SK-N-SH (cell line): ENCODE measurements at regions not wholly inside any gene's neighbourhood (a gene's known extent, or its start where the extent isn't known, plus 50 kb on each side); places are given as distances from the start of the nearest gene placed in this dataset.

ENCODE experiments used
- CTCF ChIA-PET: fragments of 300-600, 350-600 bp; formaldehyde crosslinking; extraction: SDS; loops from one replicate; lab custom pipeline; 2021; lab: Yijun Ruan, JAX
- POLR2A ChIA-PET: fragments of 350-600 bp; sonication (Branson Sonifier 250); formaldehyde crosslinking; extraction: SDS; loops from one replicate; lab custom pipeline; 2020; ENCODE audit warnings: antibody characterized with exemption, inconsistent platforms; lab: Yijun Ruan, JAX
- DNase-seq: peaks from one replicate; pipeline ENCODE4 v3.0.0; 2012
- H2AFZ ChIP-seq: fragments of 200-600 bp; sonication (generic); 2 replicates; pipeline ENCODE4 v1.8.1; 2016; ENCODE audit warnings: antibody characterized with exemption, mild to moderate bottlenecking, low read depth
- H3F3A ChIP-seq: fragments of 200-600 bp; sonication (generic); replicated peaks from 2 replicates; pipeline ENCODE3; 2016; ENCODE audit warnings: antibody characterized with exemption, mild to moderate bottlenecking; ENCODE audit not compliant: insufficient read depth
- H3K27ac ChIP-seq, 2 experiments: fragments of 200-500 bp in 1 of 2; fragments of 200-600 bp in 1 of 2; sonication (Bioruptor generic) in 1 of 2; sonication (generic), shearing (Covaris generic) in 1 of 2; 2 replicates each; pipeline versions ENCODE4 v1.5.1 to v1.6.1; 2014 to 2016; ENCODE audit warnings: low read depth in 2 of 2, inconsistent platforms in 1 of 2, low read length in 1 of 2, mild to moderate bottlenecking in 1 of 2, mixed read lengths in 1 of 2
- H3K27me3 ChIP-seq: fragments of 200-600 bp; sonication (generic), shearing (Covaris generic); 2 replicates; pipeline ENCODE4 v1.6.1; 2016; ENCODE audit warnings: mixed run types; ENCODE audit not compliant: insufficient read depth
- H3K36me3 ChIP-seq, 2 experiments: fragments of 200-500 bp in 1 of 2; fragments of 200-600 bp in 1 of 2; sonication (Bioruptor generic) in 1 of 2; sonication (generic) in 1 of 2; replicated peaks in 1 of 2; 2 replicates each; pipeline versions ENCODE3 to v1.5.1; 2014 to 2016; ENCODE audit warnings: low read length in 1 of 2, mild to moderate bottlenecking in 1 of 2; ENCODE audit not compliant: insufficient read depth in 2 of 2, control insufficient read depth in 1 of 2
- H3K4me1 ChIP-seq, 2 experiments: fragments of 200-500 bp in 1 of 2; fragments of 200-600 bp in 1 of 2; sonication (Bioruptor generic) in 1 of 2; sonication (generic), shearing (Covaris generic) in 1 of 2; 2 replicates each; pipeline versions ENCODE4 v1.5.1 to v1.6.1; 2014 to 2016; ENCODE audit warnings: low read depth in 1 of 2, low read length in 1 of 2, mixed run types in 1 of 2; ENCODE audit not compliant: insufficient read depth in 2 of 2, control insufficient read depth in 1 of 2
- H3K4me2 ChIP-seq: fragments of 200-600 bp; sonication (generic), shearing (Covaris generic); 2 replicates; pipeline ENCODE4 v1.6.1; 2017; ENCODE audit warnings: mixed run types
- H3K4me3 ChIP-seq, 2 experiments: fragments of 200-500 bp in 1 of 2; fragments of 200-600 bp in 1 of 2; sonication (Bioruptor generic) in 1 of 2; sonication (generic), shearing (Covaris generic) in 1 of 2; 2 replicates each; pipeline versions ENCODE4 v1.5.1 to v1.8.1; 2014 to 2016; ENCODE audit warnings: low read depth in 2 of 2, inconsistent platforms in 1 of 2, low read length in 1 of 2, mild to moderate bottlenecking in 1 of 2, mixed read lengths in 1 of 2, moderate library complexity in 1 of 2
- H3K79me2 ChIP-seq: fragments of 200-600 bp; sonication (generic); 2 replicates; pipeline ENCODE4 v1.8.1; 2017; ENCODE audit warnings: mild to moderate bottlenecking; ENCODE audit not compliant: insufficient read depth
- H3K9ac ChIP-seq: fragments of 200-600 bp; sonication (generic); 2 replicates; pipeline ENCODE4 v1.6.1; 2017; ENCODE audit warnings: mixed run types
- H3K9me2 ChIP-seq: fragments of 200-600 bp; sonication (generic); 2 replicates; pipeline ENCODE4 v1.6.1; 2017; ENCODE audit warnings: mixed run types
- H3K9me3 ChIP-seq: fragments of 200-600 bp; sonication (generic); 2 replicates; pipeline ENCODE4 v1.6.1; 2017; ENCODE audit warnings: mixed run types, mild to moderate bottlenecking, moderate library complexity
- H4K20me1 ChIP-seq: fragments of 200-600 bp; sonication (generic); 2 replicates; pipeline ENCODE4 v1.6.1; 2017; ENCODE audit warnings: mild to moderate bottlenecking, mixed run types; ENCODE audit not compliant: insufficient read depth
- EP300 ChIP-seq, 2 experiments: IDR thresholded peaks; 2 replicates each; pipeline versions ENCODE4 v1.4.0 to v1.6.1; 2012; ENCODE audit warnings: borderline replicate concordance in 1 of 2, low read depth in 1 of 2, low read length in 1 of 2
- EZH2phosphoT487 ChIP-seq: fragments of 200-600 bp; sonication (generic); IDR thresholded peaks from 2 replicates; pipeline ENCODE4 v1.6.1; 2017; ENCODE audit warnings: low read depth, mixed run types, mild to moderate bottlenecking, antibody characterized with exemption, moderate library complexity, borderline replicate concordance
- FOXJ3 ChIP-seq: sonication (generic); formaldehyde crosslinking; IDR thresholded peaks from 2 replicates; pipeline ENCODE4 v1.5.1; 2020; ENCODE audit warnings: mild to moderate bottlenecking, missing genetic modification reagents
- FOXM1 ChIP-seq: IDR thresholded peaks from 2 replicates; pipeline ENCODE4 v1.4.0; 2012; ENCODE audit warnings: low read depth, mild to moderate bottlenecking
- GATA2 ChIP-seq: sonication (generic); formaldehyde crosslinking; IDR thresholded peaks from 2 replicates; pipeline ENCODE4 v1.5.0; 2020; ENCODE audit warnings: mild to moderate bottlenecking, missing genetic modification reagents
- IRF3 ChIP-seq: fragments of 150-350 bp; IDR thresholded peaks from 2 replicates; pipeline ENCODE4 v1.6.1; 2016; ENCODE audit warnings: mild to moderate bottlenecking, low read depth, low read length
- MAX ChIP-seq: IDR thresholded peaks from 2 replicates; pipeline ENCODE4 v1.4.0; 2012; ENCODE audit warnings: low read depth
- MEF2A ChIP-seq: IDR thresholded peaks from 2 replicates; pipeline ENCODE4 v1.4.0; 2012; ENCODE audit warnings: low read depth, borderline replicate concordance
- MXI1 ChIP-seq: IDR thresholded peaks from 2 replicates; pipeline ENCODE4 v1.6.1; 2012; ENCODE audit warnings: mild to moderate bottlenecking, low read depth, low read length, improper control_type of control experiment
- NFIC ChIP-seq: IDR thresholded peaks from 2 replicates; pipeline ENCODE4 v1.4.0; 2012; ENCODE audit warnings: borderline replicate concordance
- NRF1 ChIP-seq: IDR thresholded peaks from 2 replicates; pipeline ENCODE4 v1.6.1; 2012; ENCODE audit warnings: low read depth, mild to moderate bottlenecking, low read length
- PBX3 ChIP-seq: IDR thresholded peaks from 2 replicates; pipeline ENCODE4; 2012
- POLR2AphosphoS5 ChIP-seq: IDR thresholded peaks from 2 replicates; pipeline ENCODE4 v1.6.1; 2012; ENCODE audit warnings: low read depth, low read length
- RAD21 ChIP-seq: IDR thresholded peaks from 2 replicates; pipeline ENCODE4 v1.6.1; 2012; ENCODE audit warnings: mild to moderate bottlenecking, low read length
- RCOR1 ChIP-seq: fragments of 150-350 bp; IDR thresholded peaks from 2 replicates; pipeline ENCODE4 v1.6.1; 2017; ENCODE audit warnings: antibody characterized with exemption, low read length
- SIN3A ChIP-seq: IDR thresholded peaks from 2 replicates; pipeline ENCODE4 v1.6.1; 2012; ENCODE audit warnings: low read depth, mild to moderate bottlenecking, low read length, moderate library complexity, borderline replicate concordance
- SMC3 ChIP-seq: IDR thresholded peaks from 2 replicates; pipeline ENCODE4 v1.6.1; 2012; ENCODE audit warnings: low read depth, low read length, improper control_type of control experiment
- TAF1 ChIP-seq: IDR thresholded peaks from 2 replicates; pipeline ENCODE4 v1.6.1; 2012; ENCODE audit warnings: low read depth, mild to moderate bottlenecking, low read length, moderate library complexity, borderline replicate concordance
- TEAD4 ChIP-seq: IDR thresholded peaks from 2 replicates; pipeline ENCODE4 v1.4.0; 2012; ENCODE audit warnings: mild to moderate bottlenecking, borderline replicate concordance; ENCODE audit not compliant: insufficient read depth
- USF1 ChIP-seq: IDR thresholded peaks from 2 replicates; pipeline ENCODE4 v1.4.0; 2012; ENCODE audit warnings: low read depth, borderline replicate concordance
- YY1 ChIP-seq: IDR thresholded peaks from 2 replicates; pipeline ENCODE4 v1.4.0; 2012; ENCODE audit warnings: low read depth, mild to moderate bottlenecking
- WGBS: methylation state at CpG from one replicate; pipeline ENCODE4 v1.1.6; 2017; ENCODE audit warnings: low lambda C conversion rate; 5-methylcytosine and 5-hydroxymethylcytosine counted together

- Histone ChIP-seq H3K27me3 (no peaks in the 10 kb centered on the region), H3K9me2 (no peaks in the 10 kb centered on the region), H3F3A (no peaks in the 10 kb centered on the region), H3K79me2 (no peaks in the 10 kb centered on the region), H3K9ac (no peak overlapping the region), H3K9me3 (no peaks in the 10 kb centered on the region), H2AFZ (no peak overlapping the region), H3K36me3 (no peaks in the 10 kb centered on the region)
- CTCF ChIA-PET = no interaction called here
- 93% methylated on average over 1 of the region's 1 CpG for WGBS
- no peak for TF ChIP-seq NFIC
- no peak for TF ChIP-seq NRF1
- TF ChIP-seq MEF2A = no peak
- TF ChIP-seq PBX3 = no peak
- TF ChIP-seq YY1 = no peak
- TF ChIP-seq, all 33 proteins: peak for 0
- Histone ChIP-seq H4K20me1 (no peaks in the 10 kb centered on the region), H3K4me1 (no peaks in the 10 kb centered on the region), H3K4me2 (no peak overlapping the region), H3K4me3 (no peak overlapping the region), H3K27ac (no peak overlapping the region)
- no peak for DNase-seq
- POLR2A ChIA-PET = no interaction called here
These were observed 147.4 kb downstream of the HDGFL1 start for GRCh38 chr6:22716721-22717120.

- no peak for DNase-seq
- no peak overlapping the region for H2AFZ ChIP-seq
- no peaks in the 10 kb centered on the region for H3K27me3 ChIP-seq
- H3K9me2 ChIP-seq = no peaks in the 10 kb centered on the region
- H4K20me1 ChIP-seq = no peaks in the 10 kb centered on the region
- no peaks in the 10 kb centered on the region for H3K4me1 ChIP-seq
- H3F3A ChIP-seq = no peaks in the 10 kb centered on the region
- TF ChIP-seq SMC3 = no peak
- no peak for TF ChIP-seq RAD21
- TF ChIP-seq FOXM1 = no peak
- no peak for TF ChIP-seq EZH2phosphoT487
- TF ChIP-seq TEAD4 = no peak
- no peak for TF ChIP-seq MAX
- TF ChIP-seq GATA2 (CRISPR knock-in tag) = no peak
- no peak for TF ChIP-seq MEF2A
- TF ChIP-seq RCOR1 = no peak
- TF ChIP-seq EP300 (IDR thresholded peaks at IDR 0.05; ENCODE audit: borderline replicate concordance in 1 of 2, low read depth in 1 of 2, low read length in 1 of 2) = no peak
- TF ChIP-seq USF1 = no peak
- no peak for TF ChIP-seq NRF1
- no peak for TF ChIP-seq SIN3A
- TF ChIP-seq TAF1 = no peak
- no peak for TF ChIP-seq POLR2AphosphoS5
- no peak for TF ChIP-seq PBX3
- TF ChIP-seq IRF3 = no peak
- TF ChIP-seq FOXJ3 = no peak
- TF ChIP-seq YY1 = no peak
- no peak for TF ChIP-seq MXI1
- no peaks in the 10 kb centered on the region for H3K9me3 ChIP-seq
- H3K4me3 ChIP-seq = no peak overlapping the region
- no peaks in the 10 kb centered on the region for H3K79me2 ChIP-seq
- ChIA-PET POLR2A (no interaction called here), CTCF (interaction anchor here (0.6 kb wide), 1 partner anchor 1555 kb away, joined by 3 read pairs; no protein-coding TSS in a partner anchor)
- H3K9ac ChIP-seq = no peak overlapping the region
- no peaks in the 10 kb centered on the region for H3K36me3 ChIP-seq
- H3K27ac ChIP-seq = no peak overlapping the region
- 80% methylated on average over 5 of the region's 5 CpGs for WGBS
- H3K4me2 ChIP-seq = no peak overlapping the region
These were observed 148.5 kb downstream of the HDGFL1 start for GRCh38 chr6:22717915-22718314.
